SU-DHL-6 (cell line): ENCODE measurements at regions not wholly inside any gene's neighbourhood (a gene's known extent, or its start where the extent isn't known, plus 50 kb on each side); places are given as distances from the start of the nearest gene placed in this dataset.

Experiments
- EZH2phosphoT487 ChIP-seq: fragments of 200-600 bp; sonication (generic), shearing (Covaris generic); conservative IDR thresholded peaks from 2 replicates; pipeline ENCODE4 v1.6.1; 2018; ENCODE audit warnings: mild to moderate bottlenecking, antibody characterized with exemption, low read length, moderate library complexity, mixed read lengths
- TF ChIP-seq, protein P1 (sequence below): fragments of 200-600 bp; sonication (generic); IDR thresholded peaks from one replicate; pipeline ENCODE4 v1.5.1; 2017; ENCODE audit warnings: antibody characterized with exemption, mild to moderate bottlenecking, low read length, moderate library complexity; ENCODE audit not compliant: insufficient read depth, poor library complexity, severe bottlenecking

DNA sequence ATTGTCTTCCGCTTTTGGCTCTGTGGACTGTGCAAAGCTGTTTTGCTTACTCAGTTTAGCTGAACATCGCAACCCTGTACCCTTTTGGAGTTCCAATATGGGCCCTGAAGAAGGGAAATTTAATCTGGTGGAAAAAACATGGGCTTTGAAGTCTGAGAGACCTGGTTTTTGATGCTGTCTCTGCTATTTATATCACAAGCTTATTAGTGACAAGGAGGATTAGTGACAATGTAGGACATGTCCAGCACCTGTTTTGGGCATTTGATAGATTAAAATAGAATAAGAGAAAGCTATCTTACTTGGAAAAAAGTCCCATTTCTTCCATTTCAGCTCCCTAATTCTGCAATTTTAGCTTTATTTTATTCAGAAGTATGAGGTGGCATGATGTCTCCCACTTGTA, 417.3 kb downstream of the SPRY1 start:
- TF ChIP-seq, protein P1, sequence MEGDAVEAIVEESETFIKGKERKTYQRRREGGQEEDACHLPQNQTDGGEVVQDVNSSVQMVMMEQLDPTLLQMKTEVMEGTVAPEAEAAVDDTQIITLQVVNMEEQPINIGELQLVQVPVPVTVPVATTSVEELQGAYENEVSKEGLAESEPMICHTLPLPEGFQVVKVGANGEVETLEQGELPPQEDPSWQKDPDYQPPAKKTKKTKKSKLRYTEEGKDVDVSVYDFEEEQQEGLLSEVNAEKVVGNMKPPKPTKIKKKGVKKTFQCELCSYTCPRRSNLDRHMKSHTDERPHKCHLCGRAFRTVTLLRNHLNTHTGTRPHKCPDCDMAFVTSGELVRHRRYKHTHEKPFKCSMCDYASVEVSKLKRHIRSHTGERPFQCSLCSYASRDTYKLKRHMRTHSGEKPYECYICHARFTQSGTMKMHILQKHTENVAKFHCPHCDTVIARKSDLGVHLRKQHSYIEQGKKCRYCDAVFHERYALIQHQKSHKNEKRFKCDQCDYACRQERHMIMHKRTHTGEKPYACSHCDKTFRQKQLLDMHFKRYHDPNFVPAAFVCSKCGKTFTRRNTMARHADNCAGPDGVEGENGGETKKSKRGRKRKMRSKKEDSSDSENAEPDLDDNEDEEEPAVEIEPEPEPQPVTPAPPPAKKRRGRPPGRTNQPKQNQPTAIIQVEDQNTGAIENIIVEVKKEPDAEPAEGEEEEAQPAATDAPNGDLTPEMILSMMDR, result no peak
- TF ChIP-seq EZH2phosphoT487, result no peak
